ENCODE measurements at regions not wholly inside any gene's neighbourhood (a gene's known extent, or its start where the extent isn't known, plus 50 kb on each side); places are given as distances from the start of the nearest gene placed in this dataset.
A peak's percentile ranks its signal among the peaks of the same experiment; 100 is the strongest.

DNA sequence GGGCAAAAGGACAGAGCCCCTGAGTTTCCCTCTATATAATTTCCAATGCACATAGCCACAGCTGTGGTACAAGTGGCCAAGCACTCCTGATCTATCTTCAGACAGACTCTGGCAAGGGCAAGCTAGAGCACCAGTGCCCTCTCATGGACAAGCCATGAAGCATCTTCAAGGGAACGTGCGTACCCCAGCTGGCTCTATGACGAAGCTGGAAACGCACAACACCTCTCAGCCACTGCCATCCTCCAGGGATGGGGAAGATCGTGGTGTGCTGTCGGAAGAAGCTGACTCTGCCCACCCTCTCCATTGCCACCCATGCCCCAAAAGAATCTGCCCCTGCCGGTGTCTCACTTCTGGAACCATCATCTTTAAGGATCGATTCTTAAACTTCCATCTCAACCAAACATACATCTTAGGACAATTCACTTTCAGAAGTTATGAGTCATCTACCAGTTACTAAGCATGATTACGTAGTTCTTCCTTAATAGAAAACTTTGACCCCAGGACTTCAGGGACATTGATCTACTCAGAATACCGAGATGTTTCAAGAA lies 482.9 kb downstream of the AGTPBP1 start:
- TF ChIP-seq, protein P1, sequence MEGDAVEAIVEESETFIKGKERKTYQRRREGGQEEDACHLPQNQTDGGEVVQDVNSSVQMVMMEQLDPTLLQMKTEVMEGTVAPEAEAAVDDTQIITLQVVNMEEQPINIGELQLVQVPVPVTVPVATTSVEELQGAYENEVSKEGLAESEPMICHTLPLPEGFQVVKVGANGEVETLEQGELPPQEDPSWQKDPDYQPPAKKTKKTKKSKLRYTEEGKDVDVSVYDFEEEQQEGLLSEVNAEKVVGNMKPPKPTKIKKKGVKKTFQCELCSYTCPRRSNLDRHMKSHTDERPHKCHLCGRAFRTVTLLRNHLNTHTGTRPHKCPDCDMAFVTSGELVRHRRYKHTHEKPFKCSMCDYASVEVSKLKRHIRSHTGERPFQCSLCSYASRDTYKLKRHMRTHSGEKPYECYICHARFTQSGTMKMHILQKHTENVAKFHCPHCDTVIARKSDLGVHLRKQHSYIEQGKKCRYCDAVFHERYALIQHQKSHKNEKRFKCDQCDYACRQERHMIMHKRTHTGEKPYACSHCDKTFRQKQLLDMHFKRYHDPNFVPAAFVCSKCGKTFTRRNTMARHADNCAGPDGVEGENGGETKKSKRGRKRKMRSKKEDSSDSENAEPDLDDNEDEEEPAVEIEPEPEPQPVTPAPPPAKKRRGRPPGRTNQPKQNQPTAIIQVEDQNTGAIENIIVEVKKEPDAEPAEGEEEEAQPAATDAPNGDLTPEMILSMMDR (optimal IDR thresholded peaks at IDR 0.05 in 1 of 3, IDR thresholded peaks at IDR 0.05 in 1 of 3, conservative IDR thresholded peaks at IDR 0.05 in 1 of 3; ENCODE audit: extremely low read depth in 1 of 3, insufficient read depth in 2 of 3, low read length in 3 of 3): peak; percentile 94 to 99 (median 97)
- no peak for TF ChIP-seq EZH2 (IDR thresholded peaks at IDR 0.05; ENCODE audit: low read length)
